ENCODE measurements at regions not wholly inside any gene's neighbourhood (a gene's known extent, or its start where the extent isn't known, plus 50 kb on each side); places are given as distances from the start of the nearest gene placed in this dataset.

GRCh38 chr5:126368239-126368812 lies 54.9 kb upstream of the GRAMD2B start:
- TF ChIP-seq ZBTB7A (IDR thresholded peaks at IDR 0.05; ENCODE audit: low read depth), result no peak
- TF ChIP-seq CREB1 (IDR thresholded peaks at IDR 0.05; ENCODE audit: low read depth), result no peak
- no peak for TF ChIP-seq YY1 (IDR thresholded peaks at IDR 0.05; ENCODE audit: low read depth)
- TF ChIP-seq, protein P1, sequence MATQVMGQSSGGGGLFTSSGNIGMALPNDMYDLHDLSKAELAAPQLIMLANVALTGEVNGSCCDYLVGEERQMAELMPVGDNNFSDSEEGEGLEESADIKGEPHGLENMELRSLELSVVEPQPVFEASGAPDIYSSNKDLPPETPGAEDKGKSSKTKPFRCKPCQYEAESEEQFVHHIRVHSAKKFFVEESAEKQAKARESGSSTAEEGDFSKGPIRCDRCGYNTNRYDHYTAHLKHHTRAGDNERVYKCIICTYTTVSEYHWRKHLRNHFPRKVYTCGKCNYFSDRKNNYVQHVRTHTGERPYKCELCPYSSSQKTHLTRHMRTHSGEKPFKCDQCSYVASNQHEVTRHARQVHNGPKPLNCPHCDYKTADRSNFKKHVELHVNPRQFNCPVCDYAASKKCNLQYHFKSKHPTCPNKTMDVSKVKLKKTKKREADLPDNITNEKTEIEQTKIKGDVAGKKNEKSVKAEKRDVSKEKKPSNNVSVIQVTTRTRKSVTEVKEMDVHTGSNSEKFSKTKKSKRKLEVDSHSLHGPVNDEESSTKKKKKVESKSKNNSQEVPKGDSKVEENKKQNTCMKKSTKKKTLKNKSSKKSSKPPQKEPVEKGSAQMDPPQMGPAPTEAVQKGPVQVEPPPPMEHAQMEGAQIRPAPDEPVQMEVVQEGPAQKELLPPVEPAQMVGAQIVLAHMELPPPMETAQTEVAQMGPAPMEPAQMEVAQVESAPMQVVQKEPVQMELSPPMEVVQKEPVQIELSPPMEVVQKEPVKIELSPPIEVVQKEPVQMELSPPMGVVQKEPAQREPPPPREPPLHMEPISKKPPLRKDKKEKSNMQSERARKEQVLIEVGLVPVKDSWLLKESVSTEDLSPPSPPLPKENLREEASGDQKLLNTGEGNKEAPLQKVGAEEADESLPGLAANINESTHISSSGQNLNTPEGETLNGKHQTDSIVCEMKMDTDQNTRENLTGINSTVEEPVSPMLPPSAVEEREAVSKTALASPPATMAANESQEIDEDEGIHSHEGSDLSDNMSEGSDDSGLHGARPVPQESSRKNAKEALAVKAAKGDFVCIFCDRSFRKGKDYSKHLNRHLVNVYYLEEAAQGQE (IDR thresholded peaks at IDR 0.05; ENCODE audit: low read depth), result no peak
- no peak for TF ChIP-seq FOXM1 (IDR thresholded peaks at IDR 0.05; ENCODE audit: borderline replicate concordance, low read depth)
- 0 out of 2 replicates have a peak, but pooled peaks have one; percentile 9 for TF ChIP-seq CEBPB (IDR thresholded peaks at IDR 0.05)
- TF ChIP-seq EP300 (IDR thresholded peaks at IDR 0.05; ENCODE audit: borderline replicate concordance), result no peak
- TF ChIP-seq RAD21 (IDR thresholded peaks at IDR 0.05; ENCODE audit: low read depth), result no peak; the same call in 1 of the 2 replicates
- no peak for TF ChIP-seq NFIC (IDR thresholded peaks at IDR 0.05)
